WTC11 (cell line): ENCODE measurements at regions not wholly inside any gene's neighbourhood (a gene's known extent, or its start where the extent isn't known, plus 50 kb on each side); places are given as distances from the start of the nearest gene placed in this dataset.

ENCODE experiments used
- AFF4 ChIP-seq: sonication (generic); formaldehyde crosslinking; IDR thresholded peaks from 2 replicates; pipeline ENCODE4 v1.8.1; 2023; ENCODE audit warnings: mild to moderate bottlenecking, missing genetic modification reagents, borderline replicate concordance
- ARID4B ChIP-seq: sonication (generic); formaldehyde crosslinking; IDR thresholded peaks from 2 replicates; pipeline ENCODE4 v1.8.0; 2023; ENCODE audit warnings: missing genetic modification reagents, mild to moderate bottlenecking, borderline replicate concordance
- ATF6 ChIP-seq: sonication (generic); formaldehyde crosslinking; IDR thresholded peaks from 2 replicates; pipeline ENCODE4 v1.8.1; 2023; ENCODE audit warnings: mild to moderate bottlenecking, missing genetic modification reagents
- CDX4 ChIP-seq: fragments of 250-450 bp; sonication (Bioruptor Pico); IDR thresholded peaks from 2 replicates; pipeline ENCODE4 v1.9.0; 2021; ENCODE audit warnings: moderate library complexity, mild to moderate bottlenecking, inconsistent platforms, borderline replicate concordance
- CTCF ChIP-seq: fragments of 200-600 bp; IDR thresholded peaks from 2 replicates; pipeline ENCODE4 v1.8.0; 2022; ENCODE audit warnings: antibody characterized with exemption
- E2F4 ChIP-seq: sonication (generic); formaldehyde crosslinking; IDR thresholded peaks from 2 replicates; pipeline ENCODE4 v1.8.1; 2022; ENCODE audit warnings: low read depth, mild to moderate bottlenecking, moderate library complexity, missing genetic modification reagents, borderline replicate concordance
- E2F5 ChIP-seq: sonication (generic); formaldehyde crosslinking; IDR thresholded peaks from 2 replicates; pipeline ENCODE4 v1.8.1; 2022; ENCODE audit warnings: mild to moderate bottlenecking, moderate library complexity, missing genetic modification reagents
- ELF4 ChIP-seq: sonication (generic); formaldehyde crosslinking; IDR thresholded peaks from 2 replicates; pipeline ENCODE4 v1.8.1; 2022; ENCODE audit warnings: low read depth, mild to moderate bottlenecking, moderate library complexity, missing genetic modification reagents
- ETV6 ChIP-seq: sonication (generic); formaldehyde crosslinking; IDR thresholded peaks from 2 replicates; pipeline ENCODE4 v1.8.1; 2022; ENCODE audit warnings: mild to moderate bottlenecking, missing genetic modification reagents
- FOXK1 ChIP-seq: sonication (generic); formaldehyde crosslinking; IDR thresholded peaks from 2 replicates; pipeline ENCODE4 v1.8.0; 2022; ENCODE audit warnings: mild to moderate bottlenecking, moderate library complexity, missing genetic modification reagents
- FOXP4 ChIP-seq: sonication (generic); formaldehyde crosslinking; IDR thresholded peaks from 2 replicates; pipeline ENCODE4 v1.8.0; 2022; ENCODE audit warnings: mild to moderate bottlenecking, missing genetic modification reagents
- IRF1 ChIP-seq: sonication (generic); formaldehyde crosslinking; IDR thresholded peaks from 2 replicates; pipeline ENCODE4 v1.8.0; 2023; ENCODE audit warnings: missing genetic modification reagents
- JUN ChIP-seq: sonication (generic); formaldehyde crosslinking; IDR thresholded peaks from 2 replicates; pipeline ENCODE4 v1.8.0; 2023; ENCODE audit warnings: mild to moderate bottlenecking, missing genetic modification reagents
- MYBL2 ChIP-seq: sonication (generic); formaldehyde crosslinking; IDR thresholded peaks from 2 replicates; pipeline ENCODE4 v1.8.1; 2023; ENCODE audit warnings: mild to moderate bottlenecking, moderate library complexity, missing genetic modification reagents
- NFATC4 ChIP-seq: fragments of 250-450 bp; sonication (Bioruptor Pico); IDR thresholded peaks from 2 replicates; pipeline ENCODE4 v1.9.0; 2021; ENCODE audit warnings: mild to moderate bottlenecking
- SMAD4 ChIP-seq: sonication (generic); formaldehyde crosslinking; IDR thresholded peaks from 2 replicates; pipeline ENCODE4 v1.8.0; 2022; ENCODE audit warnings: mild to moderate bottlenecking, missing genetic modification reagents
- TEAD4 ChIP-seq: sonication (generic); formaldehyde crosslinking; IDR thresholded peaks from 2 replicates; pipeline ENCODE4 v1.8.0; 2022; ENCODE audit warnings: mild to moderate bottlenecking, missing genetic modification reagents
- ZNF416 ChIP-seq: fragments of 250-450 bp; sonication (Bioruptor Pico); IDR thresholded peaks from 2 replicates; pipeline ENCODE4 v1.9.0; 2021; ENCODE audit warnings: mild to moderate bottlenecking, inconsistent platforms
- ZNF671 ChIP-seq: fragments of 250-450 bp; sonication (Bioruptor Pico); IDR thresholded peaks from 2 replicates; pipeline ENCODE4 v1.8.0; 2021; ENCODE audit warnings: mild to moderate bottlenecking

- TF ChIP-seq AFF4 (CRISPR knock-in tag) (0 out of 2 replicates have a peak, but pooled peaks have one; percentile 55), FOXK1 (CRISPR knock-in tag) (peak; percentile 88), TEAD4 (CRISPR knock-in tag) (no peak; the same call in 1 of the 2 replicates), IRF1 (CRISPR knock-in tag) (peak; percentile 95), ELF4 (peak; percentile 13; the same call in 1 of the 2 replicates), ZNF416 (no peak), ATF6 (CRISPR knock-in tag) (0 out of 2 replicates have a peak, but pooled peaks have one; percentile 42), CDX4 (no peak), NFATC4 (CRISPR knock-in tag) (no peak), ETV6 (peak; percentile 98), ARID4B (CRISPR knock-in tag) (peak; percentile 92; the same call in 1 of the 2 replicates), E2F5 (CRISPR knock-in tag) (peak; percentile 94; the same call in 1 of the 2 replicates), JUN (CRISPR knock-in tag) (peak; percentile 92), MYBL2 (CRISPR knock-in tag) (peak; percentile 88), CTCF (no peak), FOXP4 (CRISPR knock-in tag) (peak; percentile 98), SMAD4 (CRISPR knock-in tag) (peak; percentile 85), E2F4 (CRISPR knock-in tag) (peak; percentile 84; the same call in 1 of the 2 replicates), ZNF671 (no peak)
Measured at GRCh38 chr6:44002593-44003344, 124.5 kb downstream of the MRPL14 start (continued).
